AG04450 (cell line): ENCODE measurements at regions not wholly inside any gene's neighbourhood (a gene's known extent, or its start where the extent isn't known, plus 50 kb on each side); places are given as distances from the start of the nearest gene placed in this dataset.
A peak's percentile ranks its signal among the peaks of the same experiment; 100 is the strongest.

Source experiments
- CTCF ChIA-PET: fragments of 300-600, 350-600 bp; formaldehyde crosslinking; extraction: SDS; loops from one replicate; lab custom pipeline; 2022; ENCODE audit warnings: antibody characterized with exemption, inconsistent platforms; lab: Charles Lee
- POLR2A ChIA-PET: fragments of 350-600 bp; formaldehyde crosslinking; extraction: SDS; loops from one replicate; lab custom pipeline; 2021; ENCODE audit warnings: antibody characterized with exemption, inconsistent platforms; lab: Yijun Ruan, JAX
- DNase-seq: peaks from one replicate; pipeline ENCODE4 v3.0.0-alpha.2; 2011; ENCODE audit warnings: low read depth, low spot score
- H3K27ac ChIP-seq: one replicate; pipeline ENCODE4 v1.5.1; 2012; ENCODE audit warnings: low read depth, low read length, control low read depth
- H3K27me3 ChIP-seq: one replicate; pipeline ENCODE4 v1.6.0; 2012; ENCODE audit warnings: low read length; ENCODE audit not compliant: control insufficient read depth, insufficient read depth
- H3K4me3 ChIP-seq: 2 replicates; pipeline ENCODE4 v1.5.1; 2011; ENCODE audit warnings: mild to moderate bottlenecking, low read depth, low read length, control low read depth
- H3K9me3 ChIP-seq: 2 replicates; pipeline ENCODE4 v1.5.1; 2012; ENCODE audit warnings: low read length; ENCODE audit not compliant: control insufficient read depth, insufficient read depth
- CTCF ChIP-seq: IDR thresholded peaks from 2 replicates; pipeline ENCODE4 v1.5.1; 2011; ENCODE audit warnings: low read depth, low read length, control low read depth, inconsistent platforms

GRCh38 chr2:220533485-220533884 is 906.1 kb downstream of the SLC4A3 start:
- no peak for DNase-seq

GRCh38 chr2:220539481-220539880 is 912.1 kb downstream of the SLC4A3 start:
- H3K27me3 ChIP-seq, result no peaks in the 10 kb centered on the region
- H3K4me3 ChIP-seq, result no peak overlapping the region
- no peak overlapping the region for H3K27ac ChIP-seq
- peaks cover 7% of the 10 kb centered on the region; the same call in 1 of the 2 replicates for H3K9me3 ChIP-seq
- DNase-seq, result no peak
- TF ChIP-seq CTCF, result no peak
- CTCF ChIA-PET, result no interaction called here
- POLR2A ChIA-PET, result no interaction called here

More at GRCh38 chr2:220533485-220533884, 906.1 kb downstream of the SLC4A3 start:
- Histone ChIP-seq H3K4me3 (no peak overlapping the region), H3K27me3 (no peaks in the 10 kb centered on the region), H3K27ac (no peak overlapping the region), H3K9me3 (peaks cover 4% of the 10 kb centered on the region)
- TF ChIP-seq CTCF, result peak; percentile 40
- CTCF ChIA-PET, result interaction anchor here (0.7 to 2.4 kb wide), 7 partner anchors 12 to 428 kb away, joined by 3 to 10 read pairs (median 3); no protein-coding TSS in a partner anchor
- POLR2A ChIA-PET, result no interaction called here

GRCh38 chr2:220544049-220544448 is 916.6 kb downstream of the SLC4A3 start:
- H3K27me3 ChIP-seq, result no peaks in the 10 kb centered on the region
- H3K27ac ChIP-seq, result no peak overlapping the region
- no peak for DNase-seq
- H3K9me3 ChIP-seq, result peaks cover 3% of the 10 kb centered on the region; the same call in 1 of the 2 replicates
- H3K4me3 ChIP-seq, result no peak overlapping the region
- POLR2A ChIA-PET, result no interaction called here
- no peak for TF ChIP-seq CTCF
- CTCF ChIA-PET, result no interaction called here

- Histone ChIP-seq H3K27me3 (no peaks in the 10 kb centered on the region), H3K4me3 (no peak overlapping the region), H3K9me3 (no peaks in the 10 kb centered on the region), H3K27ac (no peak overlapping the region)
- ChIA-PET POLR2A (no interaction called here), CTCF (no interaction called here)
- DNase-seq, result no peak
- no peak for TF ChIP-seq CTCF
Measured at GRCh38 chr2:220550995-220551700, 923.7 kb downstream of the SLC4A3 start.

- ChIA-PET POLR2A (interaction anchor here (0.6 kb wide), 2 partner anchors 157 to 325 kb away, joined by 3 read pairs; no protein-coding TSS in a partner anchor), CTCF (interaction anchor here (0.6 kb wide), 1 partner anchor 665 kb away, joined by 3 read pairs; no protein-coding TSS in a partner anchor)
- Histone ChIP-seq H3K27me3 (no peaks in the 10 kb centered on the region), H3K9me3 (no peaks in the 10 kb centered on the region), H3K4me3 (no peak overlapping the region), H3K27ac (no peak overlapping the region)
- peak; percentile 11 for DNase-seq
- no peak for TF ChIP-seq CTCF
Measured at GRCh38 chr2:220552790-220553535, 925.5 kb downstream of the SLC4A3 start.
